ENCODE measurements at regions not wholly inside any gene's neighbourhood (a gene's known extent, or its start where the extent isn't known, plus 50 kb on each side); places are given as distances from the start of the nearest gene placed in this dataset.

DNA sequence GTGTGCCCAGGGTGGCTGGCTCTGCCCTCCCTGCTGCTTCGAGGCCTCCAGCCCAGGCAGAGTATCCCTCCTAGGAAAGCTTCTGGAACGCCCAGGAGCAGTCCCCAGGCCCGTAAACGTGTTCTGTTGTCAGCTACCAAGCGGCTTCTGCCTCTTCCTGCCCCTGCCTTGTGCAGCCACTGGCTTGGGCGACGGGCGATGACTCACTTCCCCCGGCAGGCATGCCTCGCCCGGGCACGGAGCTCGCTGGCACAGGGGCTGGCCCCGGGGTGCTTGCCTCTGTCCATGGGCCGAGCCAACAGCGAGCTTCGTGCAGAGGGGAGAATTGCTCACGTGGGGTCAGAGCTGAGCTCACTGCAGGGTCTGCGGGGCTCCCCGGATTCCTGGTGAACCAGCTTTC lies 86.7 kb upstream of the THBS2 start:
- no peaks in the 10 kb centered on the region for H4K20me1 ChIP-seq (ENCODE audit: insufficient read depth, low read length)
- no peaks in the 10 kb centered on the region for H3K79me2 ChIP-seq (ENCODE audit: insufficient read depth, low read length)
- no peaks in the 10 kb centered on the region for H3K9me3 ChIP-seq (ENCODE audit: low read depth, low read length)
- H3K36me3 ChIP-seq (ENCODE audit: insufficient read depth, low read length) = no peaks in the 10 kb centered on the region
- no peaks in the 10 kb centered on the region for H3K27me3 ChIP-seq (ENCODE audit: insufficient read depth, low read length)
- no peak overlapping the region for H3K4me2 ChIP-seq (ENCODE audit: insufficient read depth, low read length)
- H3K27ac ChIP-seq (ENCODE audit: low read depth, low read length) = no peak overlapping the region
- no peaks in the 10 kb centered on the region for H3K4me1 ChIP-seq (ENCODE audit: insufficient read depth, low read length)
- TF ChIP-seq, protein P1, sequence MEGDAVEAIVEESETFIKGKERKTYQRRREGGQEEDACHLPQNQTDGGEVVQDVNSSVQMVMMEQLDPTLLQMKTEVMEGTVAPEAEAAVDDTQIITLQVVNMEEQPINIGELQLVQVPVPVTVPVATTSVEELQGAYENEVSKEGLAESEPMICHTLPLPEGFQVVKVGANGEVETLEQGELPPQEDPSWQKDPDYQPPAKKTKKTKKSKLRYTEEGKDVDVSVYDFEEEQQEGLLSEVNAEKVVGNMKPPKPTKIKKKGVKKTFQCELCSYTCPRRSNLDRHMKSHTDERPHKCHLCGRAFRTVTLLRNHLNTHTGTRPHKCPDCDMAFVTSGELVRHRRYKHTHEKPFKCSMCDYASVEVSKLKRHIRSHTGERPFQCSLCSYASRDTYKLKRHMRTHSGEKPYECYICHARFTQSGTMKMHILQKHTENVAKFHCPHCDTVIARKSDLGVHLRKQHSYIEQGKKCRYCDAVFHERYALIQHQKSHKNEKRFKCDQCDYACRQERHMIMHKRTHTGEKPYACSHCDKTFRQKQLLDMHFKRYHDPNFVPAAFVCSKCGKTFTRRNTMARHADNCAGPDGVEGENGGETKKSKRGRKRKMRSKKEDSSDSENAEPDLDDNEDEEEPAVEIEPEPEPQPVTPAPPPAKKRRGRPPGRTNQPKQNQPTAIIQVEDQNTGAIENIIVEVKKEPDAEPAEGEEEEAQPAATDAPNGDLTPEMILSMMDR (IDR thresholded peaks at IDR 0.05; ENCODE audit: extremely low read depth, low read depth, low read length) = no peak
- no peak for DNase-seq (ENCODE audit: insufficient read length, low spot score, missing footprints)
- H2AFZ ChIP-seq (ENCODE audit: low read length) = no peak overlapping the region
- H3K4me3 ChIP-seq (ENCODE audit: insufficient read depth, low read length) = no peak overlapping the region

- Histone ChIP-seq H3K27ac (ENCODE audit: low read depth, low read length) (no peak overlapping the region), H3K36me3 (ENCODE audit: insufficient read depth, low read length) (no peaks in the 10 kb centered on the region), H3K9me3 (ENCODE audit: low read depth, low read length) (no peaks in the 10 kb centered on the region), H3K4me1 (ENCODE audit: insufficient read depth, low read length) (no peaks in the 10 kb centered on the region), H3K4me2 (ENCODE audit: insufficient read depth, low read length) (no peak overlapping the region), H2AFZ (ENCODE audit: low read length) (no peak overlapping the region), H3K79me2 (ENCODE audit: insufficient read depth, low read length) (no peaks in the 10 kb centered on the region), H3K27me3 (ENCODE audit: insufficient read depth, low read length) (no peaks in the 10 kb centered on the region), H4K20me1 (ENCODE audit: insufficient read depth, low read length) (no peaks in the 10 kb centered on the region), H3K4me3 (ENCODE audit: insufficient read depth, low read length) (no peak overlapping the region)
- TF ChIP-seq, protein P1 (IDR thresholded peaks at IDR 0.05; ENCODE audit: extremely low read depth, low read depth, low read length) = no peak
- no peak for DNase-seq (ENCODE audit: insufficient read length, low spot score, missing footprints)
These were observed 86.2 kb upstream of the THBS2 start for GRCh38 chr6:169339731-169340309.

GRCh38 chr6:169339025-169339424 lies 85.4 kb upstream of the THBS2 start:
- TF ChIP-seq, protein P1 (IDR thresholded peaks at IDR 0.05; ENCODE audit: extremely low read depth, low read depth, low read length) = no peak
- Histone ChIP-seq H3K79me2 (ENCODE audit: insufficient read depth, low read length) (no peaks in the 10 kb centered on the region), H2AFZ (ENCODE audit: low read length) (no peak overlapping the region), H3K9me3 (ENCODE audit: low read depth, low read length) (no peaks in the 10 kb centered on the region), H3K4me2 (ENCODE audit: insufficient read depth, low read length) (no peak overlapping the region), H3K4me1 (ENCODE audit: insufficient read depth, low read length) (no peaks in the 10 kb centered on the region), H3K27ac (ENCODE audit: low read depth, low read length) (no peak overlapping the region), H3K27me3 (ENCODE audit: insufficient read depth, low read length) (no peaks in the 10 kb centered on the region), H3K36me3 (ENCODE audit: insufficient read depth, low read length) (no peaks in the 10 kb centered on the region), H4K20me1 (ENCODE audit: insufficient read depth, low read length) (no peaks in the 10 kb centered on the region), H3K4me3 (ENCODE audit: insufficient read depth, low read length) (no peak overlapping the region)
- DNase-seq (ENCODE audit: insufficient read length, low spot score, missing footprints) = no peak

DNA sequence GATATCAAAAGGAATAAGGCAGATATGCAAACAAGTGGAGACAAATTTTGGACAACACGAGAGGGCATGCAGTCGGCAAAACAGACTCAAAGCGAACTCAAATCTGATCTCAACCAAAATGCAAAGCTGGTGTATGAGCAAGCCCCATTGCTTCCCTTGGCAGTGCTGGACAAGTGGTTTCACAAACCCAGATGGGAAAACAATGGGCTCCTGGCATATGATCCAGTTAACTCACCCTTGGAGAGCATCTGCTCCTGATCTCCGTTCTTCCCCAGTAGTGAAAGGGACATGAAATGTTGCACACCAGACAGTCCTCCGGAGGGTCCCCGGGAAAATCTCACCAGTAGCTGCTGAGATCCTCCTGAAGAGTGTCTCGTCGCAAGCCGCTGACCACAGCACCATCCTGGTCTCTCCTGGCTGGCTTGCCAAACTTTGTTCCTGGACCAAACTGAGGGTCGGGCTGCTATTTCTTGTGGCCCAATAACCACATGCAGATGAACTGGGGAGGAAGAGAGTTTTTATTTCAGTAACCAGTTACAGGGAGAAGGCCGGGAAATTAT lies 84.3 kb upstream of the THBS2 start:
- no peaks in the 10 kb centered on the region for H3K27me3 ChIP-seq (ENCODE audit: insufficient read depth, low read length)
- no peak overlapping the region for H3K27ac ChIP-seq (ENCODE audit: low read depth, low read length)
- peak overlapping the region; percentile 27 for H3K4me2 ChIP-seq (ENCODE audit: insufficient read depth, low read length)
- H3K4me1 ChIP-seq (ENCODE audit: insufficient read depth, low read length) = no peaks in the 10 kb centered on the region
- H2AFZ ChIP-seq (ENCODE audit: low read length) = peak overlapping the region; percentile 50
- TF ChIP-seq, protein P1 (IDR thresholded peaks at IDR 0.05; ENCODE audit: extremely low read depth, low read depth, low read length) = no peak
- H3K36me3 ChIP-seq (ENCODE audit: insufficient read depth, low read length) = no peaks in the 10 kb centered on the region
- H3K79me2 ChIP-seq (ENCODE audit: insufficient read depth, low read length) = no peaks in the 10 kb centered on the region
- H4K20me1 ChIP-seq (ENCODE audit: insufficient read depth, low read length) = no peaks in the 10 kb centered on the region
- H3K9me3 ChIP-seq (ENCODE audit: low read depth, low read length) = no peaks in the 10 kb centered on the region
- DNase-seq (ENCODE audit: insufficient read length, low spot score, missing footprints) = no peak
- H3K4me3 ChIP-seq (ENCODE audit: insufficient read depth, low read length) = no peak overlapping the region

Measured in osteoblast (primary cell).